OCI-LY3 (cell line): ENCODE measurements at regions not wholly inside any gene's neighbourhood (a gene's known extent, or its start where the extent isn't known, plus 50 kb on each side); places are given as distances from the start of the nearest gene placed in this dataset.

Experiments used
- CTCF ChIP-seq: fragments of 200-600, 300-600 bp; sonication (generic); IDR thresholded peaks from 2 replicates; pipeline ENCODE4 v1.5.1; 2014; ENCODE audit warnings: antibody characterized with exemption, low read length, low read depth
- EZH2phosphoT487 ChIP-seq: fragments of 200-600 bp; shearing (Covaris generic); IDR thresholded peaks from 2 replicates; pipeline ENCODE4 v1.6.1; 2018; ENCODE audit warnings: antibody characterized with exemption, mixed run types, low read depth

- TF ChIP-seq CTCF: no peak
- TF ChIP-seq EZH2phosphoT487: no peak
Observed at GRCh38 chr5:124088289-124089032, 576.5 kb downstream of the CSNK1G3 start.
